CD4-positive, alpha-beta T cell (primary cell): ENCODE measurements at regions not wholly inside any gene's neighbourhood (a gene's known extent, or its start where the extent isn't known, plus 50 kb on each side); places are given as distances from the start of the nearest gene placed in this dataset.

Experiments used
- ATAC-seq: fragments of 200-7000 bp; cut with Tn5 transposase; one replicate; pipeline ENCODE4 v1.10.0; 2022; ENCODE audit warnings: mild to moderate bottlenecking; ENCODE audit not compliant: poor library complexity
- CTCF ChIA-PET: fragments of 350-600 bp; sonication (Branson Sonifier 250); formaldehyde crosslinking; loops from one replicate; lab custom pipeline; 2021; ENCODE audit warnings: antibody characterized with exemption, inconsistent platforms; lab: Charles Lee
- POLR2A ChIA-PET: fragments of 350-600 bp; sonication (Branson Sonifier 250); formaldehyde crosslinking; loops from one replicate; lab custom pipeline; 2021; ENCODE audit warnings: antibody characterized with exemption, inconsistent platforms; lab: Charles Lee
- DNase-seq, 14 experiments: peaks; one replicate each; pipeline ENCODE4 v3.0.0-alpha.2; 2013 to 2020; ENCODE audit warnings: mixed read lengths in 2 of 14
- H3K27ac ChIP-seq, 2 donors: one replicate each; pipeline versions ENCODE4 v1.5.1 to v1.7.0; 2013; ENCODE audit warnings: low read length in 2 of 2, low read depth in 1 of 2, mild to moderate bottlenecking in 1 of 2
- H3K27me3 ChIP-seq, 2 experiments: 1 replicate in 1 of 2; 2 replicates in 1 of 2; pipeline versions ENCODE4 v1.6.1 to v1.7.0; 2013; ENCODE audit warnings: low read length in 2 of 2, control low read depth in 1 of 2, mild to moderate bottlenecking in 1 of 2, moderate library complexity in 1 of 2; ENCODE audit not compliant: insufficient read depth in 2 of 2, control insufficient read depth in 1 of 2
- H3K36me3 ChIP-seq: one replicate; pipeline ENCODE4 v1.6.1; 2013; ENCODE audit warnings: low read length, control low read depth; ENCODE audit not compliant: insufficient read depth
- H3K4me1 ChIP-seq: one replicate; pipeline ENCODE4 v1.6.1; 2013; ENCODE audit warnings: low read length, control low read depth; ENCODE audit not compliant: insufficient read depth
- H3K4me3 ChIP-seq: one replicate; pipeline ENCODE4 v1.5.1; 2013; ENCODE audit warnings: mild to moderate bottlenecking, low read length, moderate library complexity
- H3K9me3 ChIP-seq, 2 experiments: 1 replicate in 1 of 2; 2 replicates in 1 of 2; pipeline versions ENCODE4 v1.6.1 to v1.7.0; 2013; ENCODE audit warnings: low read length in 2 of 2, mild to moderate bottlenecking in 2 of 2, control low read depth in 1 of 2, moderate library complexity in 1 of 2; ENCODE audit not compliant: control insufficient read depth in 1 of 2, insufficient read depth in 1 of 2
- H3K27ac Mint-ChIP-seq: one replicate; pipeline ENCODE4 v1.8.0; 2020; ENCODE audit warnings: mixed read lengths
- H3K27me3 Mint-ChIP-seq: one replicate; pipeline ENCODE4 v1.8.0; 2021; ENCODE audit warnings: mixed read lengths
- H3K36me3 Mint-ChIP-seq: one replicate; pipeline ENCODE4 v1.8.0; 2021; ENCODE audit warnings: low read depth, mixed read lengths
- H3K4me1 Mint-ChIP-seq: one replicate; pipeline ENCODE4 v1.8.0; 2021; ENCODE audit warnings: low read depth, mixed read lengths
- H3K4me3 Mint-ChIP-seq: one replicate; pipeline ENCODE4 v1.8.0; 2020; ENCODE audit warnings: mild to moderate bottlenecking, mixed read lengths
- H3K9me3 Mint-ChIP-seq: one replicate; pipeline ENCODE4 v1.8.0; 2020; ENCODE audit warnings: mixed read lengths
- CTCF ChIP-seq: fragments of 200-600 bp; IDR thresholded peaks from one replicate; pipeline ENCODE4 v1.8.0; 2022; ENCODE audit warnings: antibody characterized with exemption, mild to moderate bottlenecking
- intact Hi-C, 2 experiments: fragments of 100-400 bp; cut with DNase I in 1 of 2; cut with micrococcal nuclease in 1 of 2; formaldehyde crosslinking; loops; one replicate each; pipeline versions ENCODE4 v1.15.1 to v1.9.0; 2023 to 2025; cut with DNase I, micrococcal nuclease

- intact Hi-C loops = no loop called here
- no peak for TF ChIP-seq CTCF
- H3K27ac ChIP-seq = no peak overlapping the region
- H3K4me1 Mint-ChIP-seq = no peaks in the 10 kb centered on the region
- no peaks in the 10 kb centered on the region for H3K27me3 Mint-ChIP-seq
- no peaks in the 10 kb centered on the region for H3K9me3 Mint-ChIP-seq
- no peaks in the 10 kb centered on the region for H3K4me1 ChIP-seq
- DNase-seq (no peak), ATAC-seq (no peak)
- ChIA-PET CTCF (no interaction called here), POLR2A (no interaction called here)
- no peak overlapping the region for H3K4me3 Mint-ChIP-seq
- H3K27ac Mint-ChIP-seq = no peak overlapping the region
- no peak overlapping the region for H3K4me3 ChIP-seq
- no peaks in the 10 kb centered on the region for H3K36me3 Mint-ChIP-seq
- no peaks in the 10 kb centered on the region for H3K36me3 ChIP-seq
- H3K9me3 ChIP-seq = no peaks in the 10 kb centered on the region
- H3K27me3 ChIP-seq = no peaks in the 10 kb centered on the region
Observed at GRCh38 chr3:151971814-151972579, 98.6 kb downstream of the SUCNR1 start.

- Mint-ChIP-seq H3K4me1 (no peaks in the 10 kb centered on the region), H3K27me3 (no peaks in the 10 kb centered on the region), H3K36me3 (no peaks in the 10 kb centered on the region), H3K4me3 (no peak overlapping the region), H3K9me3 (no peaks in the 10 kb centered on the region), H3K27ac (no peak overlapping the region)
- Histone ChIP-seq H3K36me3 (no peaks in the 10 kb centered on the region), H3K4me3 (no peak overlapping the region), H3K27me3 (no peaks in the 10 kb centered on the region), H3K9me3 (no peaks in the 10 kb centered on the region), H3K4me1 (no peaks in the 10 kb centered on the region), H3K27ac (no peak overlapping the region)
- no peak for TF ChIP-seq CTCF
- DNase-seq = no peak
- no peak for ATAC-seq
- intact Hi-C loops = no loop called here
- CTCF ChIA-PET = no interaction called here
- POLR2A ChIA-PET = no interaction called here
Observed at GRCh38 chr3:151974067-151974466, 100.6 kb downstream of the SUCNR1 start.

GRCh38 chr3:151976211-151977050, 103.0 kb downstream of the SUCNR1 start:
- CTCF ChIA-PET = no interaction called here
- no peaks in the 10 kb centered on the region for H3K4me1 Mint-ChIP-seq
- H3K4me1 ChIP-seq = no peaks in the 10 kb centered on the region
- H3K27ac Mint-ChIP-seq = no peak overlapping the region
- POLR2A ChIA-PET = interaction anchor here (0.7 kb wide), 1 partner anchor 481 kb away, joined by 4 read pairs; no protein-coding TSS in a partner anchor
- no peak for DNase-seq
- intact Hi-C loops = no loop called here
- no peaks in the 10 kb centered on the region for H3K9me3 ChIP-seq
- no peaks in the 10 kb centered on the region for H3K27me3 Mint-ChIP-seq
- H3K36me3 ChIP-seq = no peaks in the 10 kb centered on the region
- ATAC-seq = no peak
- no peak overlapping the region for H3K4me3 Mint-ChIP-seq
- no peak overlapping the region for H3K4me3 ChIP-seq
- no peaks in the 10 kb centered on the region for H3K36me3 Mint-ChIP-seq
- H3K27me3 ChIP-seq = no peaks in the 10 kb centered on the region
- H3K27ac ChIP-seq = no peak overlapping the region
- TF ChIP-seq CTCF = no peak
- no peaks in the 10 kb centered on the region for H3K9me3 Mint-ChIP-seq
